Keratinocyte (primary cell): ENCODE measurements at regions not wholly inside any gene's neighbourhood (a gene's known extent, or its start where the extent isn't known, plus 50 kb on each side); places are given as distances from the start of the nearest gene placed in this dataset.

Experiments used
- DNase-seq: peaks from one replicate; pipeline ENCODE4 v3.0.0-alpha.2; 2011; ENCODE audit warnings: low read depth, missing footprints, low spot score
- FAIRE-seq: peaks from 2 replicates; lab custom pipeline; 2011; peaks lifted over from hg19 to GRCh38; lab: Jason Lieb, UNC
- H2AFZ ChIP-seq: 2 replicates; pipeline ENCODE4 v1.6.0; 2012; ENCODE audit warnings: low read length, control low read depth, inconsistent platforms; ENCODE audit not compliant: control insufficient read depth
- H3K27ac ChIP-seq: 2 replicates; pipeline ENCODE4 v1.5.1; 2011; ENCODE audit warnings: low read length; ENCODE audit not compliant: control insufficient read depth, insufficient read depth
- H3K27me3 ChIP-seq: 3 replicates; pipeline ENCODE4 v1.6.0; 2011; ENCODE audit warnings: low read length; ENCODE audit not compliant: control insufficient read depth, insufficient read depth; ENCODE audit errors: extremely low read depth
- H3K36me3 ChIP-seq, 2 experiments: 2 replicates in 1 of 2; 3 replicates in 1 of 2; pipeline ENCODE4 v1.5.1; 2011; ENCODE audit warnings: low read length in 2 of 2, mild to moderate bottlenecking in 1 of 2; ENCODE audit not compliant: control insufficient read depth in 2 of 2, insufficient read depth in 2 of 2; ENCODE audit errors: extremely low read depth in 1 of 2
- H3K4me1 ChIP-seq: 3 replicates; pipeline ENCODE4 v1.5.1; 2011; ENCODE audit warnings: low read length; ENCODE audit not compliant: control insufficient read depth, insufficient read depth; ENCODE audit errors: extremely low read depth
- H3K4me2 ChIP-seq: 3 replicates; pipeline ENCODE4 v1.6.0; 2011; ENCODE audit warnings: low read depth, low read length; ENCODE audit not compliant: control insufficient read depth, insufficient read depth; ENCODE audit errors: extremely low read depth
- H3K4me3 ChIP-seq, 3 experiments: fragments of 200-600 bp in 1 of 3; sonication (generic) in 1 of 3; 2 replicates in 2 of 3; 3 replicates in 1 of 3; pipeline ENCODE4 v1.5.1; 2011 to 2016; ENCODE audit warnings: low read length in 3 of 3, mild to moderate bottlenecking in 3 of 3, control low read depth in 2 of 3, inconsistent platforms in 1 of 3, low read depth in 1 of 3, mixed read lengths in 1 of 3, mixed run types in 1 of 3, moderate library complexity in 1 of 3; ENCODE audit not compliant: control insufficient read depth in 2 of 3, insufficient read depth in 2 of 3; ENCODE audit errors: extremely low read depth in 1 of 3
- H3K79me2 ChIP-seq: 2 replicates; pipeline ENCODE4 v1.6.0; 2012; ENCODE audit warnings: low read length; ENCODE audit not compliant: control insufficient read depth, insufficient read depth
- H3K9ac ChIP-seq: 3 replicates; pipeline ENCODE4 v1.6.0; 2011; ENCODE audit warnings: low read length; ENCODE audit not compliant: control insufficient read depth, insufficient read depth; ENCODE audit errors: extremely low read depth
- H3K9me1 ChIP-seq: 3 replicates; pipeline ENCODE4 v1.6.0; 2011; ENCODE audit warnings: low read length; ENCODE audit not compliant: control insufficient read depth, insufficient read depth; ENCODE audit errors: extremely low read depth
- H3K9me3 ChIP-seq: 2 replicates; pipeline ENCODE4 v1.5.1; 2012; ENCODE audit warnings: low read depth, low read length; ENCODE audit not compliant: control insufficient read depth
- H4K20me1 ChIP-seq: 3 replicates; pipeline ENCODE4 v1.6.0; 2011; ENCODE audit warnings: low read length; ENCODE audit not compliant: control insufficient read depth, insufficient read depth; ENCODE audit errors: extremely low read depth
- EZH2 ChIP-seq: IDR thresholded peaks from one replicate; pipeline ENCODE4 v1.6.1; 2012; ENCODE audit warnings: inconsistent platforms, mild to moderate bottlenecking, low read length, moderate library complexity
- dilution Hi-C: fragments of 300-500 bp; cut with MboI; formaldehyde crosslinking; loops from one replicate; pipeline ENCODE4 v1.7.0; 2020; ENCODE audit warnings: low sequenced_read_pairs; ENCODE audit not compliant: extremely low pct_ligation_motif_present
- TF ChIP-seq, protein P1 (sequence below), 3 experiments: IDR thresholded peaks in 1 of 3; conservative IDR thresholded peaks in 1 of 3; optimal IDR thresholded peaks in 1 of 3; 2 replicates in 2 of 3; 3 replicates in 1 of 3; pipeline versions ENCODE3 to v1.5.1; 2011; ENCODE audit warnings: low read length in 3 of 3, mild to moderate bottlenecking in 3 of 3, moderate library complexity in 2 of 3, control low read depth in 1 of 3, inconsistent platforms in 1 of 3; ENCODE audit not compliant: insufficient read depth in 2 of 3; ENCODE audit errors: extremely low read depth in 1 of 3

DNA sequence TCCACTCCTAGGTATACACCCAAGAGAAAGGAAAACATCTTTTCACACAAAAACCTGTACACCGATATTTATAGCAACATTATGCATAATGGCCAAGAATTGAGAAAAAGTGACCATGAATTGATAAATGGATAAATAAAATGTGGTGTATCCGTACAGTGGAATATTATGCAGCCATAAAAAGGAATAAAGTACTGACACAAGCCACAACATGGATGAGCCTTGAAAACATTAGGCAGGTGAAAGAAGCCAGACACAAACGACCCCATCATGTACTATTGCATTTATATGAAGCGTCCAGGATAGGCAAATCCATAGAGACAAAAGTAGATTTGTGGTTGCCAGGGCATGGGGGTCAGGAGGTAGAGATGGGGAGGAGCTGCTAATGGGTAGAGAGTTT lies 64.2 kb upstream of the SLC6A6 start:
- Histone ChIP-seq H3K4me1 (peaks cover 9% of the 10 kb centered on the region), H3K9me1 (no peaks in the 10 kb centered on the region)

DNA sequence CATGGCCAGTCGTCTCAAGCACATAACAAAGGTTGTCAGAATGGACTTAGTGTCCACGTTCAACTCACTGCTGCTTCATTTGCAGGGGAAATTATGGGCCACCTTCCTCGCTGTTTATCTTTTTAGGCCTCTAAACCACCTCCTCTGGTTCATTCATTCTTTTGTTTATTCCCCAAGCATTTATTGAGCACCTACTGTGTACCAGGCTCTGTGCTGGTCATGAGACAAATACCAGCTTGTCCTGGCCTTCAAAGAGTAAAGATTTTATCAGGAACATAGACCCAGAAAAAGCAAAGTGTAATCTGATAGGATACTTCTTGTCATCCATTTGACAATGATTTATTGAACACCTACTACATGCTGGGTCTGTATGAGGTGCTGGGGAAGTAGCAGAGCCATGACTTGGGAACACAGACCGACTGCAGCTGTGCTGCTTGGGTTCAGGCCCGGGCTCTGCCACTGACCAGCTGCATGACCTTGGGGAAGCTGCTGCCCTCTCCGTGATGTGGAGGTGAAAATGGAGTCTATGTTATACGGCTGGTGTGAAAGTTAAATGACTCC lies 63.4 kb upstream of the SLC6A6 start:
- dilution Hi-C loops: no loop called here
- TF ChIP-seq, protein P1, sequence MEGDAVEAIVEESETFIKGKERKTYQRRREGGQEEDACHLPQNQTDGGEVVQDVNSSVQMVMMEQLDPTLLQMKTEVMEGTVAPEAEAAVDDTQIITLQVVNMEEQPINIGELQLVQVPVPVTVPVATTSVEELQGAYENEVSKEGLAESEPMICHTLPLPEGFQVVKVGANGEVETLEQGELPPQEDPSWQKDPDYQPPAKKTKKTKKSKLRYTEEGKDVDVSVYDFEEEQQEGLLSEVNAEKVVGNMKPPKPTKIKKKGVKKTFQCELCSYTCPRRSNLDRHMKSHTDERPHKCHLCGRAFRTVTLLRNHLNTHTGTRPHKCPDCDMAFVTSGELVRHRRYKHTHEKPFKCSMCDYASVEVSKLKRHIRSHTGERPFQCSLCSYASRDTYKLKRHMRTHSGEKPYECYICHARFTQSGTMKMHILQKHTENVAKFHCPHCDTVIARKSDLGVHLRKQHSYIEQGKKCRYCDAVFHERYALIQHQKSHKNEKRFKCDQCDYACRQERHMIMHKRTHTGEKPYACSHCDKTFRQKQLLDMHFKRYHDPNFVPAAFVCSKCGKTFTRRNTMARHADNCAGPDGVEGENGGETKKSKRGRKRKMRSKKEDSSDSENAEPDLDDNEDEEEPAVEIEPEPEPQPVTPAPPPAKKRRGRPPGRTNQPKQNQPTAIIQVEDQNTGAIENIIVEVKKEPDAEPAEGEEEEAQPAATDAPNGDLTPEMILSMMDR (optimal IDR thresholded peaks at IDR 0.05 in 1 of 3, IDR thresholded peaks at IDR 0.05 in 1 of 3, conservative IDR thresholded peaks at IDR 0.05 in 1 of 3; ENCODE audit: extremely low read depth in 1 of 3, insufficient read depth in 2 of 3, low read length in 3 of 3): no peak
- Histone ChIP-seq H3K9me1 (no peaks in the 10 kb centered on the region), H3K27ac (no peak overlapping the region), H3K4me2 (no peak overlapping the region), H3K27me3 (peaks cover 10% of the 10 kb centered on the region), H3K79me2 (no peaks in the 10 kb centered on the region), H2AFZ (no peak overlapping the region), H3K36me3 (no peaks in the 10 kb centered on the region), H3K9me3 (no peaks in the 10 kb centered on the region), H3K4me3 (no peak overlapping the region), H3K4me1 (peaks cover 9% of the 10 kb centered on the region), H3K9ac (no peak overlapping the region), H4K20me1 (no peaks in the 10 kb centered on the region)
- DNase-seq (no peak), FAIRE-seq (no peak)

More for the DNA sequence above, 64.2 kb upstream of the SLC6A6 start:
- Histone ChIP-seq H3K79me2 (no peaks in the 10 kb centered on the region), H3K9me3 (no peaks in the 10 kb centered on the region), H3K4me3 (no peak overlapping the region), H3K27ac (no peak overlapping the region), H3K9ac (no peak overlapping the region), H2AFZ (no peak overlapping the region), H3K36me3 (no peaks in the 10 kb centered on the region), H3K27me3 (peaks cover 7% of the 10 kb centered on the region), H3K4me2 (no peak overlapping the region), H4K20me1 (no peaks in the 10 kb centered on the region)
- DNase-seq: no peak
- TF ChIP-seq, protein P1 (optimal IDR thresholded peaks at IDR 0.05 in 1 of 3, IDR thresholded peaks at IDR 0.05 in 1 of 3, conservative IDR thresholded peaks at IDR 0.05 in 1 of 3; ENCODE audit: extremely low read depth in 1 of 3, insufficient read depth in 2 of 3, low read length in 3 of 3): no peak
- TF ChIP-seq EZH2: no peak
- FAIRE-seq: no peak
- dilution Hi-C loops: no loop called here
